ENCODE measurements at regions not wholly inside any gene's neighbourhood (a gene's known extent, or its start where the extent isn't known, plus 50 kb on each side); places are given as distances from the start of the nearest gene placed in this dataset.

- FAIRE-seq, result no peak
- POLR2A ChIA-PET, result no interaction called here
These were observed 92.5 kb upstream of the MYL2 start for GRCh38 chr12:111012918-111013317.

GRCh38 chr12:111011999-111012600 lies 91.7 kb upstream of the MYL2 start:
- Histone ChIP-seq H3K9me3 (peaks cover 27% of the 10 kb centered on the region), H3K4me2 (no peak overlapping the region), H3K4me3 (no peak overlapping the region), H3K27ac (no peak overlapping the region), H3K4me1 (no peaks in the 10 kb centered on the region)
- DNase-seq (ENCODE audit: low read depth in 1 of 2, low spot score in 1 of 2) (no peak), ATAC-seq (no peak), FAIRE-seq (no peak)
- ChIA-PET POLR2A (no interaction called here), CTCF (interaction anchor here (1.2 to 1.9 kb wide), 4 partner anchors 12 to 286 kb away, joined by 3 to 8 read pairs (median 5); no protein-coding TSS in a partner anchor)
- TF ChIP-seq BHLHE40 (IDR thresholded peaks at IDR 0.05; ENCODE audit: low read depth, low read length) (no peak), ESRRA (IDR thresholded peaks at IDR 0.05; ENCODE audit: borderline replicate concordance, low read length) (no peak), KDM1A (IDR thresholded peaks at IDR 0.05; ENCODE audit: low read depth) (no peak), JUN (IDR thresholded peaks at IDR 0.05) (no peak), BCL3 (IDR thresholded peaks at IDR 0.05) (no peak), USF2 (IDR thresholded peaks at IDR 0.05) (no peak), RCOR1 (IDR thresholded peaks at IDR 0.05; ENCODE audit: low read depth, low read length) (no peak)
- whole genome bisulfite sequencing (ENCODE audit: missing lambda C conversion rate), result 30% methylated on average over 15 of the region's 15 CpGs

More at GRCh38 chr12:111012918-111013317, 92.5 kb upstream of the MYL2 start:
- Histone ChIP-seq H3K4me2 (no peak overlapping the region), H3K4me3 (no peak overlapping the region), H3K4me1 (no peaks in the 10 kb centered on the region), H3K9me3 (peaks cover 27% of the 10 kb centered on the region), H3K27ac (no peak overlapping the region)
- TF ChIP-seq RAD21 (conservative IDR thresholded peaks at IDR 0.05 in 1 of 2, IDR thresholded peaks at IDR 0.05 in 1 of 2), result no peak
- peak; percentile 37; the same call in 1 of the 2 replicates for TF ChIP-seq USF2 (IDR thresholded peaks at IDR 0.05)
- DNase-seq (ENCODE audit: low read depth in 1 of 2, low spot score in 1 of 2) (no peak), ATAC-seq (no peak)
- CTCF ChIA-PET, result interaction anchor here (1.2 kb wide), 2 partner anchors 11 to 125 kb away, joined by 3 to 4 read pairs; no protein-coding TSS in a partner anchor
- 30% methylated on average over 3 of the region's 3 CpGs for WGBS (ENCODE audit: missing lambda C conversion rate)

GRCh38 chr12:111010916-111011657 lies 90.7 kb upstream of the MYL2 start:
- no peak overlapping the region for H3K27ac ChIP-seq
- H3K4me1 ChIP-seq, result no peaks in the 10 kb centered on the region
- peaks cover 27% of the 10 kb centered on the region for H3K9me3 ChIP-seq
- no peak overlapping the region for H3K4me3 ChIP-seq
- CTCF ChIA-PET, result interaction anchor here (0.7 to 1.9 kb wide), 4 partner anchors 9 to 288 kb away, joined by 4 to 8 read pairs (median 6); no protein-coding TSS in a partner anchor
- no peak overlapping the region for H3K4me2 ChIP-seq
- no peak for FAIRE-seq
- no peak for ATAC-seq
- TF ChIP-seq BHLHE40 (IDR thresholded peaks at IDR 0.05; ENCODE audit: low read depth, low read length) (no peak), CEBPB (IDR thresholded peaks at IDR 0.05) (no peak), CHD2 (IDR thresholded peaks at IDR 0.05; ENCODE audit: low read length, partially characterized antibody) (no peak), CTCF (IDR thresholded peaks at IDR 0.05) (no peak), RARB (CRISPR knock-in tag; IDR thresholded peaks at IDR 0.05) (no peak), ZSCAN20 (CRISPR knock-in tag; IDR thresholded peaks at IDR 0.05) (no peak), RFX5 (IDR thresholded peaks at IDR 0.05) (no peak)
- 3% methylated on average over 6 of the region's 6 CpGs for WGBS (ENCODE audit: missing lambda C conversion rate)
- no peak for DNase-seq (ENCODE audit: low read depth in 1 of 2, low spot score in 1 of 2)
- POLR2A ChIA-PET, result no interaction called here

All from A549 (cell line).